Naive B cell (primary cell): ENCODE measurements at regions not wholly inside any gene's neighbourhood (a gene's known extent, or its start where the extent isn't known, plus 50 kb on each side); places are given as distances from the start of the nearest gene placed in this dataset.
A peak's percentile ranks its signal among the peaks of the same experiment; 100 is the strongest.
"Not testable (repeated sequence)": the region's sequence is repeated elsewhere in the genome, so short reads cannot be mapped to it uniquely, and the experiment has no call there.

ENCODE experiments used
- ATAC-seq, 2 donors: fragments of 150-1000 bp; cut with Tn5 transposase; 2 replicates each; pipeline ENCODE4 v1.10.0; 2021; ENCODE audit warnings: low read depth in 2 of 2, mild to moderate bottlenecking in 2 of 2, moderate library complexity in 2 of 2
- DNase-seq: peaks from one replicate; pipeline ENCODE4 v3.0.0; 2022
- H3K27ac Mint-ChIP-seq, 6 donors: one replicate each; pipeline ENCODE4 v1.8.0; 2020 to 2022; ENCODE audit warnings: mild to moderate bottlenecking in 6 of 6, mixed read lengths in 6 of 6, moderate library complexity in 5 of 6, inconsistent platforms in 2 of 6
- H3K27me3 Mint-ChIP-seq, 3 donors: one replicate each; pipeline ENCODE4 v1.8.0; 2021 to 2022; ENCODE audit warnings: mixed read lengths in 3 of 3, mild to moderate bottlenecking in 1 of 3
- H3K36me3 Mint-ChIP-seq, 2 donors: one replicate each; pipeline ENCODE4 v1.8.0; 2020 to 2022; ENCODE audit warnings: mixed read lengths in 2 of 2, inconsistent platforms in 1 of 2, mild to moderate bottlenecking in 1 of 2
- H3K4me1 Mint-ChIP-seq, 3 donors: one replicate each; pipeline ENCODE4 v1.8.0; 2020 to 2022; ENCODE audit warnings: mixed read lengths in 3 of 3, inconsistent platforms in 1 of 3, mild to moderate bottlenecking in 1 of 3, moderate library complexity in 1 of 3
- H3K4me3 Mint-ChIP-seq, 8 donors: one replicate each; pipeline ENCODE4 v1.8.0; 2020 to 2022; ENCODE audit warnings: mild to moderate bottlenecking in 8 of 8, mixed read lengths in 8 of 8, moderate library complexity in 8 of 8, inconsistent platforms in 2 of 8
- H3K9me3 Mint-ChIP-seq, 7 donors: one replicate each; pipeline ENCODE4 v1.8.0; 2020 to 2022; ENCODE audit warnings: mixed read lengths in 7 of 7, mild to moderate bottlenecking in 5 of 7, inconsistent platforms in 2 of 7, moderate library complexity in 1 of 7

- Mint-ChIP-seq H3K4me1 (no peaks in the 10 kb centered on the region), H3K4me3 (no peak overlapping the region), H3K27ac (no peak overlapping the region), H3K27me3 (no peaks in the 10 kb centered on the region), H3K9me3 (peaks cover 1 to 30% (median 6%) of the 10 kb centered on the region in 7 donors), H3K36me3 (no peaks in the 10 kb centered on the region)
- ATAC-seq (no peak), DNase-seq (no peak)
These were observed 298.3 kb downstream of the TRIML1 start for GRCh38 chr4:188437535-188437934.

GRCh38 chr4:188438391-188438824 lies 299.2 kb downstream of the TRIML1 start:
- H3K27ac Mint-ChIP-seq, H3K4me3 Mint-ChIP-seq: not testable (repeated sequence)

GRCh38 chr4:188439641-188440311 lies 300.5 kb downstream of the TRIML1 start:
- Mint-ChIP-seq H3K4me1 (no peaks in the 10 kb centered on the region), H3K27me3 (no peaks in the 10 kb centered on the region), H3K9me3 (peaks cover 3 to 30% (median 10%) of the 10 kb centered on the region in 7 donors), H3K36me3 (no peaks in the 10 kb centered on the region), H3K4me3 (no peak overlapping the region), H3K27ac (no peak overlapping the region)
- ATAC-seq (no peak), DNase-seq (no peak)

More at GRCh38 chr4:188438391-188438824, 299.2 kb downstream of the TRIML1 start:
- H3K9me3 Mint-ChIP-seq: peaks cover 0 to 28% (median 4%) of the 10 kb centered on the region in 7 donors
- not testable (repeated sequence) for H3K27me3 Mint-ChIP-seq, DNase-seq, H3K4me1 Mint-ChIP-seq, ATAC-seq, H3K36me3 Mint-ChIP-seq

GRCh38 chr4:188444500-188444899 lies 305.3 kb downstream of the TRIML1 start:
- no peak overlapping the region for H3K4me3 Mint-ChIP-seq
- H3K36me3 Mint-ChIP-seq: no peaks in the 10 kb centered on the region
- DNase-seq (no peak), ATAC-seq (no peak)
- H3K27ac Mint-ChIP-seq: no peak overlapping the region
- peaks cover 0 to 12% (median 10%) of the 10 kb centered on the region in 7 donors for H3K9me3 Mint-ChIP-seq
- no peaks in the 10 kb centered on the region for H3K4me1 Mint-ChIP-seq
- H3K27me3 Mint-ChIP-seq: no peaks in the 10 kb centered on the region

GRCh38 chr4:188448996-188449395 lies 309.8 kb downstream of the TRIML1 start:
- not testable (repeated sequence) for H3K27ac Mint-ChIP-seq, H3K4me1 Mint-ChIP-seq, H3K4me3 Mint-ChIP-seq, H3K36me3 Mint-ChIP-seq, DNase-seq, ATAC-seq, H3K27me3 Mint-ChIP-seq
- H3K9me3 Mint-ChIP-seq: peaks cover 0 to 11% (median 6%) of the 10 kb centered on the region in 7 donors

GRCh38 chr4:188450571-188450970 lies 311.3 kb downstream of the TRIML1 start:
- Mint-ChIP-seq H3K36me3 (no peaks in the 10 kb centered on the region), H3K27ac (no peak overlapping the region), H3K4me3 (no peak overlapping the region)

GRCh38 chr4:188452097-188452496 lies 312.9 kb downstream of the TRIML1 start:
- no peak overlapping the region for H3K27ac Mint-ChIP-seq
- no peaks in the 10 kb centered on the region for H3K36me3 Mint-ChIP-seq
- DNase-seq (no peak), ATAC-seq (no peak)
- H3K4me3 Mint-ChIP-seq: no peak overlapping the region
- no peaks in the 10 kb centered on the region for H3K4me1 Mint-ChIP-seq
- peaks cover 5 to 11% (median 8%) of the 10 kb centered on the region in 7 donors for H3K9me3 Mint-ChIP-seq
- no peaks in the 10 kb centered on the region for H3K27me3 Mint-ChIP-seq

More at GRCh38 chr4:188450571-188450970, 311.3 kb downstream of the TRIML1 start:
- no peaks in the 10 kb centered on the region for H3K4me1 Mint-ChIP-seq
- DNase-seq: no peak
- no peak for ATAC-seq
- H3K9me3 Mint-ChIP-seq: peaks cover 2 to 8% (median 4%) of the 10 kb centered on the region in 7 donors
- no peaks in the 10 kb centered on the region for H3K27me3 Mint-ChIP-seq

GRCh38 chr4:188454575-188454974 lies 315.3 kb downstream of the TRIML1 start:
- Mint-ChIP-seq H3K27me3 (no peaks in the 10 kb centered on the region), H3K27ac (no peak overlapping the region), H3K36me3 (no peaks in the 10 kb centered on the region), H3K9me3 (peaks cover 8 to 22% (median 13%) of the 10 kb centered on the region in 7 donors), H3K4me1 (no peaks in the 10 kb centered on the region), H3K4me3 (no peak overlapping the region)
- no peak for ATAC-seq
- DNase-seq: no peak

GRCh38 chr4:188455062-188455752 lies 316.0 kb downstream of the TRIML1 start:
- no peaks in the 10 kb centered on the region for H3K36me3 Mint-ChIP-seq
- H3K27me3 Mint-ChIP-seq: no peaks in the 10 kb centered on the region
- peak overlapping the region in 1 of 8 donors; percentile 9 for H3K4me3 Mint-ChIP-seq
- H3K27ac Mint-ChIP-seq: no peak overlapping the region
- H3K9me3 Mint-ChIP-seq: peaks cover 8 to 22% (median 13%) of the 10 kb centered on the region in 7 donors
- ATAC-seq (no peak), DNase-seq (no peak)
- no peaks in the 10 kb centered on the region for H3K4me1 Mint-ChIP-seq

GRCh38 chr4:188459381-188459780 lies 320.1 kb downstream of the TRIML1 start:
- ATAC-seq: no peak
- no peaks in the 10 kb centered on the region for H3K27me3 Mint-ChIP-seq
- no peaks in the 10 kb centered on the region for H3K36me3 Mint-ChIP-seq
- H3K9me3 Mint-ChIP-seq: peaks cover 13 to 33% (median 23%) of the 10 kb centered on the region in 7 donors
- H3K27ac Mint-ChIP-seq: no peak overlapping the region
- no peak for DNase-seq
- H3K4me1 Mint-ChIP-seq: no peaks in the 10 kb centered on the region
- H3K4me3 Mint-ChIP-seq: no peak overlapping the region

GRCh38 chr4:188463909-188464308 lies 324.7 kb downstream of the TRIML1 start:
- no peaks in the 10 kb centered on the region for H3K4me1 Mint-ChIP-seq
- H3K27me3 Mint-ChIP-seq: no peaks in the 10 kb centered on the region
- H3K36me3 Mint-ChIP-seq: no peaks in the 10 kb centered on the region
- DNase-seq: no peak
- peaks cover 4 to 20% (median 11%) of the 10 kb centered on the region in 7 donors for H3K9me3 Mint-ChIP-seq
- no peak overlapping the region for H3K27ac Mint-ChIP-seq
- no peak overlapping the region for H3K4me3 Mint-ChIP-seq
- no peak for ATAC-seq

GRCh38 chr4:188466001-188466400 lies 326.8 kb downstream of the TRIML1 start:
- H3K27me3 Mint-ChIP-seq: no peaks in the 10 kb centered on the region
- H3K9me3 Mint-ChIP-seq: peaks cover 4 to 20% (median 10%) of the 10 kb centered on the region in 7 donors
- no peaks in the 10 kb centered on the region for H3K36me3 Mint-ChIP-seq
- DNase-seq (no peak), ATAC-seq (no peak)
- H3K4me3 Mint-ChIP-seq: no peak overlapping the region
- H3K4me1 Mint-ChIP-seq: no peaks in the 10 kb centered on the region
- no peak overlapping the region for H3K27ac Mint-ChIP-seq

- H3K4me1 Mint-ChIP-seq: no peaks in the 10 kb centered on the region
- DNase-seq: no peak
- no peaks in the 10 kb centered on the region for H3K36me3 Mint-ChIP-seq
- peaks cover 2 to 20% (median 13%) of the 10 kb centered on the region in 7 donors for H3K9me3 Mint-ChIP-seq
- H3K27ac Mint-ChIP-seq: no peak overlapping the region
- no peaks in the 10 kb centered on the region for H3K27me3 Mint-ChIP-seq
- ATAC-seq: no peak
- H3K4me3 Mint-ChIP-seq: no peak overlapping the region
These were observed 345.0 kb downstream of the TRIML1 start for GRCh38 chr4:188484256-188484655.

- DNase-seq (no peak), ATAC-seq (no peak)
- no peak overlapping the region for H3K4me3 Mint-ChIP-seq
- H3K4me1 Mint-ChIP-seq: no peaks in the 10 kb centered on the region
- no peaks in the 10 kb centered on the region for H3K36me3 Mint-ChIP-seq
- H3K27ac Mint-ChIP-seq: no peak overlapping the region
- H3K27me3 Mint-ChIP-seq: no peaks in the 10 kb centered on the region
- peaks cover 3 to 15% (median 10%) of the 10 kb centered on the region in 7 donors for H3K9me3 Mint-ChIP-seq
These were observed 346.7 kb downstream of the TRIML1 start for GRCh38 chr4:188485906-188486305.
